ENCODE measurements at regions not wholly inside any gene's neighbourhood (a gene's known extent, or its start where the extent isn't known, plus 50 kb on each side); places are given as distances from the start of the nearest gene placed in this dataset.

GRCh38 chr9:99326917-99327189 lies 104.8 kb downstream of the SEC61B start:
- no peak for TF ChIP-seq CTCF (IDR thresholded peaks at IDR 0.05)
- no peak for TF ChIP-seq ELF1 (IDR thresholded peaks at IDR 0.05)
- TF ChIP-seq SIN3A (IDR thresholded peaks at IDR 0.05; ENCODE audit: borderline replicate concordance, low read depth, low read length), result no peak
- no peak for TF ChIP-seq RAD21 (IDR thresholded peaks at IDR 0.05; ENCODE audit: low read length)
- no peak for TF ChIP-seq POLR2AphosphoS5 (IDR thresholded peaks at IDR 0.05; ENCODE audit: low read depth, low read length)
- no peak for TF ChIP-seq USF2 (IDR thresholded peaks at IDR 0.05; ENCODE audit: borderline replicate concordance, low read depth, low read length)
- TF ChIP-seq SMC3 (IDR thresholded peaks at IDR 0.05; ENCODE audit: low read depth, low read length), result no peak
- TF ChIP-seq EZH2phosphoT487 (IDR thresholded peaks at IDR 0.05; ENCODE audit: borderline replicate concordance, low read depth), result no peak
- TF ChIP-seq NRF1 (IDR thresholded peaks at IDR 0.05; ENCODE audit: low read depth, low read length), result no peak
- no peak for TF ChIP-seq EP300 (IDR thresholded peaks at IDR 0.05; ENCODE audit: borderline replicate concordance in 1 of 2, low read depth in 1 of 2, low read length in 1 of 2)
- TF ChIP-seq ZBTB33 (IDR thresholded peaks at IDR 0.05; ENCODE audit: borderline replicate concordance, low read depth), result no peak
- no peak for TF ChIP-seq MAX (IDR thresholded peaks at IDR 0.05; ENCODE audit: low read depth)
